ENCODE measurements at regions not wholly inside any gene's neighbourhood (a gene's known extent, or its start where the extent isn't known, plus 50 kb on each side); places are given as distances from the start of the nearest gene placed in this dataset.

DNA sequence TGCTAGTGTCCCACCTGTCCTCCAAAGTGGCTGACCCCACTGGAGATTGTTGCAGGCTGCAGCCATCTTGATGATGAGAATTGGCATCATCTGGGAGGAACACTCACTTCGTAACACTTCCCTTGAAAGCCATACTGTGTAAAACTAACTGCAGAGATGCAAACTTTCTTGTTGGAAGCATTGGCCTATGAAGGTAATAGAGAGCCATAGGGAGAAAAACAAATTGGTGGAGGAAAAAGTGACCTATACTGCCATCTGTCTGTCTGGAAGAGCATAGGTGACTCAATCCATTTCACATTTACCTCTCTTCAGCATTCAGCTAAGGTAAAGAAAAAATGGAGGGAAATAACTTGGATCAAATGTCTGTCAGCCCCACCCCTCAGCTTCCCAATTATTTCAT, 473.4 kb downstream of the NTRK2 start:
- no peak for TF ChIP-seq YY1 (IDR thresholded peaks at IDR 0.05; ENCODE audit: low read depth)
- TF ChIP-seq, protein P1, sequence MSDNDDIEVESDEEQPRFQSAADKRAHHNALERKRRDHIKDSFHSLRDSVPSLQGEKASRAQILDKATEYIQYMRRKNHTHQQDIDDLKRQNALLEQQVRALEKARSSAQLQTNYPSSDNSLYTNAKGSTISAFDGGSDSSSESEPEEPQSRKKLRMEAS (IDR thresholded peaks at IDR 0.05): no peak
- TF ChIP-seq, protein P2, sequence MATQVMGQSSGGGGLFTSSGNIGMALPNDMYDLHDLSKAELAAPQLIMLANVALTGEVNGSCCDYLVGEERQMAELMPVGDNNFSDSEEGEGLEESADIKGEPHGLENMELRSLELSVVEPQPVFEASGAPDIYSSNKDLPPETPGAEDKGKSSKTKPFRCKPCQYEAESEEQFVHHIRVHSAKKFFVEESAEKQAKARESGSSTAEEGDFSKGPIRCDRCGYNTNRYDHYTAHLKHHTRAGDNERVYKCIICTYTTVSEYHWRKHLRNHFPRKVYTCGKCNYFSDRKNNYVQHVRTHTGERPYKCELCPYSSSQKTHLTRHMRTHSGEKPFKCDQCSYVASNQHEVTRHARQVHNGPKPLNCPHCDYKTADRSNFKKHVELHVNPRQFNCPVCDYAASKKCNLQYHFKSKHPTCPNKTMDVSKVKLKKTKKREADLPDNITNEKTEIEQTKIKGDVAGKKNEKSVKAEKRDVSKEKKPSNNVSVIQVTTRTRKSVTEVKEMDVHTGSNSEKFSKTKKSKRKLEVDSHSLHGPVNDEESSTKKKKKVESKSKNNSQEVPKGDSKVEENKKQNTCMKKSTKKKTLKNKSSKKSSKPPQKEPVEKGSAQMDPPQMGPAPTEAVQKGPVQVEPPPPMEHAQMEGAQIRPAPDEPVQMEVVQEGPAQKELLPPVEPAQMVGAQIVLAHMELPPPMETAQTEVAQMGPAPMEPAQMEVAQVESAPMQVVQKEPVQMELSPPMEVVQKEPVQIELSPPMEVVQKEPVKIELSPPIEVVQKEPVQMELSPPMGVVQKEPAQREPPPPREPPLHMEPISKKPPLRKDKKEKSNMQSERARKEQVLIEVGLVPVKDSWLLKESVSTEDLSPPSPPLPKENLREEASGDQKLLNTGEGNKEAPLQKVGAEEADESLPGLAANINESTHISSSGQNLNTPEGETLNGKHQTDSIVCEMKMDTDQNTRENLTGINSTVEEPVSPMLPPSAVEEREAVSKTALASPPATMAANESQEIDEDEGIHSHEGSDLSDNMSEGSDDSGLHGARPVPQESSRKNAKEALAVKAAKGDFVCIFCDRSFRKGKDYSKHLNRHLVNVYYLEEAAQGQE (IDR thresholded peaks at IDR 0.05; ENCODE audit: low read depth): no peak
- no peak for TF ChIP-seq ZBTB7A (IDR thresholded peaks at IDR 0.05; ENCODE audit: low read depth)

Data from Ishikawa (cell line).